Sigmoid colon (tissue), 6 donors: ENCODE measurements at regions not wholly inside any gene's neighbourhood (a gene's known extent, or its start where the extent isn't known, plus 50 kb on each side); places are given as distances from the start of the nearest gene placed in this dataset.
"Not testable (repeated sequence)": the region's sequence is repeated elsewhere in the genome, so short reads cannot be mapped to it uniquely, and the experiment has no call there.

Source experiments
- DNase-seq: peaks from one replicate; pipeline ENCODE4 v3.0.0-alpha.2; 2019
- H3K27ac ChIP-seq, 4 donors: fragments of 200-600 bp; sonication (generic); one replicate each; pipeline ENCODE4 v1.5.1; 2016 to 2019; ENCODE audit warnings: mild to moderate bottlenecking in 1 of 4
- H3K27me3 ChIP-seq, 3 donors: fragments of 200-600 bp; sonication (generic); one replicate each; pipeline ENCODE4 v1.5.1; 2019; ENCODE audit warnings: mild to moderate bottlenecking in 1 of 3
- H3K36me3 ChIP-seq, 4 donors: fragments of 200-600 bp; sonication (generic); one replicate each; pipeline ENCODE4 v1.5.1; 2016 to 2019
- H3K4me1 ChIP-seq, 4 donors: fragments of 200-600 bp; sonication (generic); one replicate each; pipeline ENCODE4 v1.5.1; 2017 to 2019
- H3K4me3 ChIP-seq, 4 donors: fragments of 200-600 bp; sonication (generic); one replicate each; pipeline ENCODE4 v1.5.1; 2017 to 2019; ENCODE audit warnings: mild to moderate bottlenecking in 2 of 4, moderate library complexity in 1 of 4
- H3K9me3 ChIP-seq, 4 donors: fragments of 200-600 bp in 3 of 4; sonication (generic) in 3 of 4; one replicate each; pipeline versions ENCODE4 v1.5.1 to v1.6.1; 2013 to 2019
- EP300 ChIP-seq, 4 donors: sonication (generic); formaldehyde crosslinking; IDR thresholded peaks; one replicate each; pipeline ENCODE4 v1.6.1; 2017; ENCODE audit warnings: antibody characterized with exemption in 4 of 4
- POLR2A ChIP-seq, 2 donors: fragments of 450-650 bp; IDR thresholded peaks; one replicate each; pipeline ENCODE4 v1.6.1; 2016; ENCODE audit warnings: antibody characterized with exemption in 2 of 2, mild to moderate bottlenecking in 2 of 2, moderate library complexity in 2 of 2
- POLR2AphosphoS5 ChIP-seq, 4 donors: sonication (generic); formaldehyde crosslinking; IDR thresholded peaks; one replicate each; pipeline ENCODE4 v1.6.1; 2017; ENCODE audit warnings: antibody characterized with exemption in 4 of 4
- WGBS, 2 donors: extraction: QIAGEN DNeasy Blood & Tissue Kit; methylation state at CpG; one replicate each; pipeline ENCODE4 v1.1.7; 2013; 5-methylcytosine and 5-hydroxymethylcytosine counted together
- intact Hi-C: fragments of 100-400 bp; cut with DNase I; formaldehyde crosslinking; loops from one replicate; pipeline ENCODE4 v1.15.1; 2023
- TF ChIP-seq, protein P1 (sequence below), 4 experiments: fragments of 450-650 bp in 3 of 4; fragments of 200-600 bp in 1 of 4; IDR thresholded peaks; one replicate each; pipeline ENCODE4 v1.5.1; 2016 to 2019; ENCODE audit warnings: antibody characterized with exemption in 4 of 4, mild to moderate bottlenecking in 3 of 4, moderate library complexity in 2 of 4
- donor health status: healthy with polysubstance abuse.
- donor health status: healthy.

DNA sequence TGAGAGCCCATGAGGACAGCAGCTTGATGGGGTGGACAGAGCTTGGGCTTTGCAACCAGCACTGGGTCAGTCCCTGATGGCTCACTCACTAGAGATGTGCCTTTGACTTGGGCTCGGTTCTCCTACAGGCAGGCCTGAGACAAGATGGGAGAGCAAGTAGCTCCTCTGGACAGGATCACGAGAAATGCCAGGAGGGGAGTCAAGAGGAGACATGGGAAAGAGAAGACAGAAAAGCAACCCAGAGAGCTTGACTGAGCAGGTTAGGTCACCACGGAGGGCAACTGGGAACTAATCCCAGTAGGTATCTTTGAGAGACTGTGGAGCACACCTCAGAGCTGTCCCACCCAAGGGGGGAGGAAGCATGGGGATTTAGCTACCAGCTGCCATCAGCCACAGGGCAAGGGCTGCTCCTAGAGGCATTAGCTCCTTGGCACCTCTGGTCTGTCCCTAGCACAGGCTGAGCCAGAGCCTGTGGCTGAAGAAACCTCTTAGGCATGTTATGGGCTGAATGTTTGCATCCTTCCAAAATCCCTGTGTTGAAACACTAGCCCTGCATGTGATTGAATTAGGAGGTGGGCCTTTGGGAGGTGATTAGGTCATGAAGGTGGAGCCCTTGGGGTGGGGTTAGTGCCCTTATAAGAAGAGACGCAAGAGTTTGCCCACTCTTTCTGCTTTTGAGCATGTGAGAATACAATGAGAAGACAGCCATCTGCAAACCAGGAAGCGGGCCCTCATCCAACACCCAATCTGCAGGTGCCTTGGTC lies 145.6 kb downstream of the SMIM20 start:
- no peaks in the 10 kb centered on the region for H3K27me3 ChIP-seq
- intact Hi-C loops = no loop called here
- no peak for DNase-seq
- no peak overlapping the region for H3K4me3 ChIP-seq
- H3K9me3 ChIP-seq = no peaks in the 10 kb centered on the region
- no peak overlapping the region for H3K27ac ChIP-seq
- 93% methylated on average over 5 of the region's 5 CpGs for WGBS, 2 donors
- H3K36me3 ChIP-seq = no peaks in the 10 kb centered on the region
- TF ChIP-seq, protein P1, sequence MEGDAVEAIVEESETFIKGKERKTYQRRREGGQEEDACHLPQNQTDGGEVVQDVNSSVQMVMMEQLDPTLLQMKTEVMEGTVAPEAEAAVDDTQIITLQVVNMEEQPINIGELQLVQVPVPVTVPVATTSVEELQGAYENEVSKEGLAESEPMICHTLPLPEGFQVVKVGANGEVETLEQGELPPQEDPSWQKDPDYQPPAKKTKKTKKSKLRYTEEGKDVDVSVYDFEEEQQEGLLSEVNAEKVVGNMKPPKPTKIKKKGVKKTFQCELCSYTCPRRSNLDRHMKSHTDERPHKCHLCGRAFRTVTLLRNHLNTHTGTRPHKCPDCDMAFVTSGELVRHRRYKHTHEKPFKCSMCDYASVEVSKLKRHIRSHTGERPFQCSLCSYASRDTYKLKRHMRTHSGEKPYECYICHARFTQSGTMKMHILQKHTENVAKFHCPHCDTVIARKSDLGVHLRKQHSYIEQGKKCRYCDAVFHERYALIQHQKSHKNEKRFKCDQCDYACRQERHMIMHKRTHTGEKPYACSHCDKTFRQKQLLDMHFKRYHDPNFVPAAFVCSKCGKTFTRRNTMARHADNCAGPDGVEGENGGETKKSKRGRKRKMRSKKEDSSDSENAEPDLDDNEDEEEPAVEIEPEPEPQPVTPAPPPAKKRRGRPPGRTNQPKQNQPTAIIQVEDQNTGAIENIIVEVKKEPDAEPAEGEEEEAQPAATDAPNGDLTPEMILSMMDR (IDR thresholded peaks at IDR 0.05) = no peak
- TF ChIP-seq EP300 (IDR thresholded peaks at IDR 0.05) = no peak
- TF ChIP-seq POLR2AphosphoS5 (IDR thresholded peaks at IDR 0.05) = no peak
- TF ChIP-seq POLR2A (IDR thresholded peaks at IDR 0.05) = no peak
- H3K4me1 ChIP-seq = peaks cover 0 to 10% (median 5%) of the 10 kb centered on the region in 4 donors

DNA sequence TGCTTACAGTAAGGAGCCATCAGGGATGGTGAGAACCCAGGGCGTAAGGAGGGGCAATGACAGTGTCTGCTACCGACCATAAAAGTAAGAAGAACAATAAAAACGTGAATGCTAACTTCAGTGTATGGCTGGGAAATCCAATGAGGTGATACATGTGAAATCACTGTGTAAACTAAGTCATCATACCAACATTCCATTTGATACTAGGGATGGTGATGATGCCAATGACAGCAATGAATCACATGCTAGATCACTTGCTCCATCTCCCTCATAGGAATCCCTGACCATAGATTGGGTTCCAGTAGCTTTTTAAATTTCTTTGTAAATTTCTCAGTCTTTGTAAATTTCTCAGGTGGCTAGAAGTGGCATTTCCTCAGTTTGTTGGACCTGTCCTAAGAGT lies 146.3 kb downstream of the SMIM20 start:
- H3K4me1 ChIP-seq = peaks cover 0 to 10% (median 5%) of the 10 kb centered on the region in 4 donors
- H3K36me3 ChIP-seq = no peaks in the 10 kb centered on the region
- H3K27me3 ChIP-seq = no peaks in the 10 kb centered on the region
- DNase-seq = no peak
- no peak for TF ChIP-seq EP300 (IDR thresholded peaks at IDR 0.05)
- no peak for TF ChIP-seq POLR2A (IDR thresholded peaks at IDR 0.05)
- TF ChIP-seq, protein P1 (IDR thresholded peaks at IDR 0.05) = no peak
- TF ChIP-seq POLR2AphosphoS5 (IDR thresholded peaks at IDR 0.05) = no peak
- 73 to 90% methylated on average over 3 of the region's 3 CpGs for WGBS, 2 donors
- no peak overlapping the region for H3K4me3 ChIP-seq
- no peaks in the 10 kb centered on the region for H3K9me3 ChIP-seq
- intact Hi-C loops = no loop called here
- no peak overlapping the region for H3K27ac ChIP-seq

DNA sequence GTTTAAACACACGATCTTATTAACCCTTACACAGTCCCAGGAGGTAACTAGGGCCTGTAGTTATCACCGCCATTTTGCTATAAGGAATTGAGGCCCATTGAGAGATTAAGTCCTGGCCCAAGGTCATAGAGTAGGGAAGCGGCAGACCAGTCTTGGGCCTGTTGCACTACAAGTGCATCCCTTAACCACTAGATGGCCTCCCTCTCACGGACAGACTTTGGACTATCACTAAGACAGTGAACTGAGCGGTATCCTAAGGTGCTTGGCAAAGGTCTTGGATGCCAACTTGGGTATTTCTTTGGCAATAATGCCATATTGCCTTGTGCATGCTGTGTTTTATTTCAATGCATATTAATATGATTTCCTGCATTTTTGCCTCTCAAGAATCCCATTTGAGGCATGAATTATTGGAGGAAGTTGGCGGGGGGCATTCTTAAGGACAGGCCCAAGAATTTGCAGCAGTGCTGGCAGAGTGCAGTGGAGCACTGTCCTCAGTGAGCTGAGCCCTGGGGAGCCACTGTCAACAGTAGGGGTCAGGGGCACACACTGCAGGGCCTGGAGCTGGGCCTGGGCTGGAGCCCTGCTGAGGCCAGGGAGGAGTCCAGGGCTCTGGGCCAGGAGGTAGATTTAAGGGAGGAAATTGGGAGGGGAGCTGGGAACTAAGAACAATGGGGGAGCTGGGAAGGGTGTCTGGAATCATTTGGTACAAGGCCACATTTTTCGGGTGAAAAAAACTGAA lies 147.4 kb downstream of the SMIM20 start:
- no peak overlapping the region for H3K4me3 ChIP-seq
- no peaks in the 10 kb centered on the region for H3K27me3 ChIP-seq
- peaks cover 0 to 10% (median 5%) of the 10 kb centered on the region in 4 donors for H3K4me1 ChIP-seq
- no peak for TF ChIP-seq POLR2A (IDR thresholded peaks at IDR 0.05)
- TF ChIP-seq, protein P1 (IDR thresholded peaks at IDR 0.05) = no peak
- TF ChIP-seq POLR2AphosphoS5 (IDR thresholded peaks at IDR 0.05) = no peak
- no peak for TF ChIP-seq EP300 (IDR thresholded peaks at IDR 0.05)
- 75 to 80% methylated on average over 7 of the region's 7 CpGs for WGBS, 2 donors
- no peaks in the 10 kb centered on the region for H3K9me3 ChIP-seq
- intact Hi-C loops = no loop called here
- no peaks in the 10 kb centered on the region for H3K36me3 ChIP-seq
- DNase-seq = no peak
- H3K27ac ChIP-seq = no peak overlapping the region

GRCh38 chr4:26062215-26062614 lies 148.2 kb downstream of the SMIM20 start:
- Histone ChIP-seq H3K27ac (no peak overlapping the region), H3K9me3 (no peaks in the 10 kb centered on the region), H3K27me3 (no peaks in the 10 kb centered on the region), H3K4me1 (peaks cover 0 to 10% (median 5%) of the 10 kb centered on the region in 4 donors), H3K36me3 (no peaks in the 10 kb centered on the region), H3K4me3 (no peak overlapping the region)
- no peak for TF ChIP-seq EP300 (IDR thresholded peaks at IDR 0.05)
- TF ChIP-seq POLR2A (IDR thresholded peaks at IDR 0.05) = no peak
- intact Hi-C loops = no loop called here
- WGBS, 2 donors = 48 to 67% methylated on average over 2 of the region's 2 CpGs
- no peak for DNase-seq

DNA sequence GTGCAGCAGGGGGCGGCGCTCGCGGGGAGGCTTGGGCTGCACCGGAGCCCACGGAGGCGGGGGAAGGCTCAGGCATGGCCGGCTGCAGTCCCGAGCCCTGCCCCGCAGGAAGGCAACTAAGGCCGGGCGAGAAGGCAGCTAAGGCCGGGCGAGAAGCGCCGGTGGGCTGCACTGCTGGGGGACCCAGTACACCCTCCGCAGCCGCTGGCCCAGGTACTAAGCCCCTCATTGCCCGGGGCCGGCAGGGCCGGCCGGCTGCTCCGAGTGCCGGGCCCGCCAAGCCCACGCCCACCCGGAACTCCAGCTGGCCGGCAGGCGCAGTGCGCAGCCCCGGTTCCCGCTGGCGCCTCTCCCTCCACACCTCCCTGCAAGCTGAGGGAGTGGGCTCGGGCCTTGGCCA lies 150.0 kb downstream of the SMIM20 start:
- intact Hi-C loops = not testable (repeated sequence)
- WGBS, 2 donors = 89 to 95% methylated on average over 34 of the region's 34 CpGs

More for the DNA sequence above, 150.0 kb downstream of the SMIM20 start:
- H3K4me1 ChIP-seq = peaks cover 0 to 10% (median 5%) of the 10 kb centered on the region in 4 donors
- not testable (repeated sequence) for H3K4me3 ChIP-seq, H3K27ac ChIP-seq, H3K9me3 ChIP-seq, DNase-seq, H3K36me3 ChIP-seq, H3K27me3 ChIP-seq
